GM12864 (cell line): ENCODE measurements at regions not wholly inside any gene's neighbourhood (a gene's known extent, or its start where the extent isn't known, plus 50 kb on each side); places are given as distances from the start of the nearest gene placed in this dataset.

Experiments
- DNase-seq: peaks from one replicate; pipeline ENCODE4 v3.0.0-alpha.2; 2011; ENCODE audit warnings: low read depth
- H3K4me3 ChIP-seq: 2 replicates; pipeline ENCODE4 v1.5.1; 2011; ENCODE audit warnings: mild to moderate bottlenecking, low read depth, low read length, control low read depth
- CTCF ChIP-seq: IDR thresholded peaks from 2 replicates; pipeline ENCODE4 v1.5.1; 2011; ENCODE audit warnings: low read depth, mild to moderate bottlenecking, moderate library complexity, low read length, control low read depth, inconsistent platforms; ENCODE audit errors: missing control alignments

GRCh38 chr3:181518222-181518621, 193.5 kb upstream of the SOX2 start:
- no peak for TF ChIP-seq CTCF
- no peak overlapping the region for H3K4me3 ChIP-seq
- DNase-seq, result no peak

- no peak overlapping the region for H3K4me3 ChIP-seq
- no peak for DNase-seq
- no peak for TF ChIP-seq CTCF
Observed at GRCh38 chr3:181512787-181513186, 198.9 kb upstream of the SOX2 start.

GRCh38 chr3:181510500-181510899, 201.2 kb upstream of the SOX2 start:
- no peak for DNase-seq
- H3K4me3 ChIP-seq, result no peak overlapping the region
- TF ChIP-seq CTCF, result no peak

- DNase-seq, result no peak
- no peak overlapping the region for H3K4me3 ChIP-seq
- TF ChIP-seq CTCF, result no peak
Observed at GRCh38 chr3:181497358-181497757, 214.4 kb upstream of the SOX2 start.

GRCh38 chr3:181493423-181493822, 218.3 kb upstream of the SOX2 start:
- H3K4me3 ChIP-seq, result no peak overlapping the region
- TF ChIP-seq CTCF, result no peak
- DNase-seq, result no peak

GRCh38 chr3:181488536-181488935, 223.2 kb upstream of the SOX2 start:
- H3K4me3 ChIP-seq, result no peak overlapping the region
- TF ChIP-seq CTCF, result no peak
- DNase-seq, result no peak

- H3K4me3 ChIP-seq, result no peak overlapping the region
- DNase-seq, result no peak
- no peak for TF ChIP-seq CTCF
Observed at GRCh38 chr3:181487236-181487978, 224.3 kb upstream of the SOX2 start.
